Neural progenitor cell (in vitro differentiated cells): ENCODE measurements at regions not wholly inside any gene's neighbourhood (a gene's known extent, or its start where the extent isn't known, plus 50 kb on each side); places are given as distances from the start of the nearest gene placed in this dataset.
"Not testable (repeated sequence)": the region's sequence is repeated elsewhere in the genome, so short reads cannot be mapped to it uniquely, and the experiment has no call there.

Experiments
- DNase-seq: peaks from one replicate; pipeline ENCODE4 v3.0.0-alpha.2; 2016; ENCODE audit warnings: low spot score
- H2AFZ ChIP-seq: fragments of 200-600 bp; sonication (generic); replicated peaks from 2 replicates; pipeline ENCODE4 v1.6.1; 2016; ENCODE audit warnings: antibody characterized with exemption
- H3F3A ChIP-seq: fragments of 200-600 bp; sonication (generic); 2 replicates; pipeline ENCODE4 v1.6.1; 2016; ENCODE audit warnings: antibody characterized with exemption, low read depth
- H3K27ac ChIP-seq: fragments of 200-600 bp; sonication (generic); 2 replicates; pipeline ENCODE4 v1.5.1; 2016; ENCODE audit warnings: mild to moderate bottlenecking
- H3K27me3 ChIP-seq: fragments of 200-600 bp; sonication (generic); 2 replicates; pipeline ENCODE4 v1.6.1; 2016; ENCODE audit warnings: mild to moderate bottlenecking, moderate library complexity
- H3K36me3 ChIP-seq: fragments of 200-600 bp; sonication (generic); 2 replicates; pipeline ENCODE4 v1.5.1; 2016
- H3K4me1 ChIP-seq: fragments of 200-600 bp; sonication (generic); 2 replicates; pipeline ENCODE4 v1.6.1; 2016; ENCODE audit warnings: mixed run types
- H3K4me2 ChIP-seq: fragments of 200-600 bp; sonication (generic); 2 replicates; pipeline ENCODE4 v1.6.1; 2016
- H3K4me3 ChIP-seq: fragments of 200-600 bp; sonication (generic); 2 replicates; pipeline ENCODE4 v1.5.1; 2016
- H3K79me2 ChIP-seq: fragments of 200-600 bp; sonication (generic); 2 replicates; pipeline ENCODE4 v1.6.1; 2016; ENCODE audit warnings: low read depth
- H3K9ac ChIP-seq: fragments of 200-600 bp; sonication (generic); 2 replicates; pipeline ENCODE4 v1.6.1; 2016
- H3K9me3 ChIP-seq: fragments of 200-600 bp; sonication (generic); 2 replicates; pipeline ENCODE4 v1.5.1; 2016; ENCODE audit warnings: low read depth
- H4K20me1 ChIP-seq: fragments of 200-600 bp; sonication (generic); 2 replicates; pipeline ENCODE4 v1.6.1; 2016; ENCODE audit warnings: low read depth
- H3K27ac Mint-ChIP-seq: 3 replicates; pipeline ENCODE4 v1.8.0; 2021; ENCODE audit warnings: mixed read lengths
- H3K27me3 Mint-ChIP-seq: 2 replicates; pipeline ENCODE4 v1.8.0; 2022; ENCODE audit warnings: low read depth, mild to moderate bottlenecking, inconsistent platforms, moderate library complexity, mixed read lengths; ENCODE audit not compliant: insufficient read depth
- H3K36me3 Mint-ChIP-seq: 3 replicates; pipeline ENCODE4 v1.8.0; 2021; ENCODE audit warnings: mixed read lengths
- H3K4me1 Mint-ChIP-seq: 3 replicates; pipeline ENCODE4 v1.8.0; 2021; ENCODE audit warnings: mixed read lengths
- H3K4me3 Mint-ChIP-seq: 3 replicates; pipeline ENCODE4 v1.8.0; 2021; ENCODE audit warnings: mild to moderate bottlenecking, moderate library complexity, mixed read lengths
- H3K9me3 Mint-ChIP-seq: 3 replicates; pipeline ENCODE4 v1.8.0; 2020; ENCODE audit warnings: mixed read lengths
- EZH2 ChIP-seq: fragments of 200-600 bp; sonication (generic); IDR thresholded peaks from 2 replicates; pipeline ENCODE4 v1.6.1; 2017; ENCODE audit warnings: antibody characterized with exemption, mild to moderate bottlenecking, moderate library complexity
- EZH2phosphoT487 ChIP-seq: fragments of 200-600 bp; sonication (generic); IDR thresholded peaks from 2 replicates; pipeline ENCODE4 v1.6.1; 2017; ENCODE audit warnings: antibody characterized with exemption
- TF ChIP-seq, protein P1 (sequence below): fragments of 200-600 bp; sonication (generic); IDR thresholded peaks from 2 replicates; pipeline ENCODE4 v1.5.1; 2017; ENCODE audit warnings: antibody characterized with exemption, mild to moderate bottlenecking

DNA sequence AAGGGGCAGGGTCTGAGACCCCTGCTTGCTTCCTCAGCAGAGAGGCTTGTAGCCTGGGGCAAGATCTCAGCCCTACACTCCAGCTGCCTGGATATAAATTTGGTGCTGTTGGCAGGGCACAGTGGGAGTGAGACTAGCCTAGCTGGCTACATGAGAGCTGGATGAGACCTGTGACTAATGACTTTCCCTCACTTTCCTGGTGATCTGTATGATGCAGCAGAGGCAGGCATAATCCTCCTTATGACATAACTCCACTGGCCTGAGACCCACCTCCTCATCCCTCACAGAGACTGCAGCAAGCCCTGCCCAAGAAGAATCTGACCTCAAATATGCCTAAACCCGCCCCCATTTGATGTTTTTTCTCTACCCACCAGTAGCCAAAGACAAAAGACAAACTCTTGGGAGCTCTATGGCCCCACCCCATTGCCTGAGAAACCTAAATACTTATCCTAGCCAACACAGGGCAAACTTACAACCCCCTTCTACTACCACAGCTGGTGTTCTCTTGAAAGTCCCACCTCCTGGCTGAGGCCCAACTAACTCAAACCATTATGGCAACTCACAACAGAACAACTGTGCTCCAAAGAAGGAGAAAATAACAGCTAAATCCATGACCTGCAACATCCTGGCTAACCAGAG lies 102.7 kb downstream of the NR4A2 start:
- no peaks in the 10 kb centered on the region for H3F3A ChIP-seq
- H3K4me1 ChIP-seq = peaks cover 5% of the 10 kb centered on the region
- Mint-ChIP-seq H3K27me3 (no peaks in the 10 kb centered on the region), H3K27ac (no peak overlapping the region), H3K4me1 (peaks cover 4% of the 10 kb centered on the region), H3K9me3 (peaks cover 28% of the 10 kb centered on the region), H3K4me3 (no peak overlapping the region), H3K36me3 (peaks cover 2% of the 10 kb centered on the region)
- H3K79me2 ChIP-seq = peaks cover 71% of the 10 kb centered on the region
- no peak overlapping the region for H3K4me2 ChIP-seq
- H3K9ac ChIP-seq = no peak overlapping the region
- DNase-seq = no peak
- no peaks in the 10 kb centered on the region for H3K27me3 ChIP-seq
- H3K27ac ChIP-seq = peak overlapping the region; percentile 30
- no peaks in the 10 kb centered on the region for H3K36me3 ChIP-seq
- no peak overlapping the region for H2AFZ ChIP-seq
- H3K4me3 ChIP-seq = no peak overlapping the region
- peaks cover 10% of the 10 kb centered on the region for H3K9me3 ChIP-seq
- no peak for TF ChIP-seq EZH2phosphoT487
- no peak for TF ChIP-seq EZH2
- TF ChIP-seq, protein P1, sequence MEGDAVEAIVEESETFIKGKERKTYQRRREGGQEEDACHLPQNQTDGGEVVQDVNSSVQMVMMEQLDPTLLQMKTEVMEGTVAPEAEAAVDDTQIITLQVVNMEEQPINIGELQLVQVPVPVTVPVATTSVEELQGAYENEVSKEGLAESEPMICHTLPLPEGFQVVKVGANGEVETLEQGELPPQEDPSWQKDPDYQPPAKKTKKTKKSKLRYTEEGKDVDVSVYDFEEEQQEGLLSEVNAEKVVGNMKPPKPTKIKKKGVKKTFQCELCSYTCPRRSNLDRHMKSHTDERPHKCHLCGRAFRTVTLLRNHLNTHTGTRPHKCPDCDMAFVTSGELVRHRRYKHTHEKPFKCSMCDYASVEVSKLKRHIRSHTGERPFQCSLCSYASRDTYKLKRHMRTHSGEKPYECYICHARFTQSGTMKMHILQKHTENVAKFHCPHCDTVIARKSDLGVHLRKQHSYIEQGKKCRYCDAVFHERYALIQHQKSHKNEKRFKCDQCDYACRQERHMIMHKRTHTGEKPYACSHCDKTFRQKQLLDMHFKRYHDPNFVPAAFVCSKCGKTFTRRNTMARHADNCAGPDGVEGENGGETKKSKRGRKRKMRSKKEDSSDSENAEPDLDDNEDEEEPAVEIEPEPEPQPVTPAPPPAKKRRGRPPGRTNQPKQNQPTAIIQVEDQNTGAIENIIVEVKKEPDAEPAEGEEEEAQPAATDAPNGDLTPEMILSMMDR = no peak
- H4K20me1 ChIP-seq = no peaks in the 10 kb centered on the region

DNA sequence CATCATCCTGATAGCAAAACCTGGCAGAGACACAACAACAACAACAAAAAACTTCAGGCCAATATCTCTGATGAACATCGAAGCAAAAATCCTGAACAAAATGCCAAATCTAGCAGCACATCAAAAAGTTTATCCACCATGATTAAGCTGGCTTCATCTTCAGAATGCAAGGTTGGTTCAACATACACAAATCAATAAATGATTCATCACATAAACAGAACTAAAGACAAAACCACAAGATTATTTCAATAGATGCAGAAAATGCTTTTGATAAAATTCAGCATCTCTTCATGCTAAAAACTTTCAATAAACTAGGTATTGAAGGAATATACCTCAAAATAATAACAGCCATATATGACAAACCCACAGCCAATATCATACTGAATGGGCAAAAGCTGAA lies 109.2 kb downstream of the NR4A2 start:
- H3K4me3 Mint-ChIP-seq, H2AFZ ChIP-seq, H3K36me3 Mint-ChIP-seq, H3K27ac Mint-ChIP-seq, H3F3A ChIP-seq, H3K27me3 Mint-ChIP-seq, H3K4me3 ChIP-seq, H3K4me1 Mint-ChIP-seq, H3K36me3 ChIP-seq, H3K27me3 ChIP-seq, H4K20me1 ChIP-seq, H3K4me1 ChIP-seq, H3K27ac ChIP-seq, DNase-seq, H3K9ac ChIP-seq, H3K4me2 ChIP-seq: not testable (repeated sequence)
- H3K9me3 Mint-ChIP-seq = peaks cover 41% of the 10 kb centered on the region
- peaks cover 13% of the 10 kb centered on the region for H3K9me3 ChIP-seq
- H3K79me2 ChIP-seq = peaks cover 65% of the 10 kb centered on the region

DNA sequence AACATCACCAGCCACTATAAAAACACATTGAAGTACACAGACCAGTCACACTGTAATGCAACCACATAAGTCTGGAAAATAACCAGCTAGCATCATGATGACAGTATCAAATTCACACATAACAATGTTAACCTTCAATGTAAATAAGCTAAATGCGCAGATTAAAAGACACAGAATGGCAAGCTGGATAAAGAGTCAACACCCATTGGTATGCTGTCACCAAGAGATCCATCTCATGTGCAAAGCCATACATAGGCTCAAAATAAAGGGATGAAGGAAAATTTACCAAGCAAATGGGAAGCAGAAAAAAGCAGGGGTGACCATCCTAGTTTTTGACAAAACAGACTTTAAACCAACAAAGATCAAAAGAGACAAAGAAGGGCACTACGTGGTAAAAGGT lies 110.8 kb downstream of the NR4A2 start:
- Mint-ChIP-seq H3K27ac (no peak overlapping the region), H3K4me3 (no peak overlapping the region)
- TF ChIP-seq, protein P1 = no peak
- TF ChIP-seq EZH2 (no peak), EZH2phosphoT487 (no peak)

DNA sequence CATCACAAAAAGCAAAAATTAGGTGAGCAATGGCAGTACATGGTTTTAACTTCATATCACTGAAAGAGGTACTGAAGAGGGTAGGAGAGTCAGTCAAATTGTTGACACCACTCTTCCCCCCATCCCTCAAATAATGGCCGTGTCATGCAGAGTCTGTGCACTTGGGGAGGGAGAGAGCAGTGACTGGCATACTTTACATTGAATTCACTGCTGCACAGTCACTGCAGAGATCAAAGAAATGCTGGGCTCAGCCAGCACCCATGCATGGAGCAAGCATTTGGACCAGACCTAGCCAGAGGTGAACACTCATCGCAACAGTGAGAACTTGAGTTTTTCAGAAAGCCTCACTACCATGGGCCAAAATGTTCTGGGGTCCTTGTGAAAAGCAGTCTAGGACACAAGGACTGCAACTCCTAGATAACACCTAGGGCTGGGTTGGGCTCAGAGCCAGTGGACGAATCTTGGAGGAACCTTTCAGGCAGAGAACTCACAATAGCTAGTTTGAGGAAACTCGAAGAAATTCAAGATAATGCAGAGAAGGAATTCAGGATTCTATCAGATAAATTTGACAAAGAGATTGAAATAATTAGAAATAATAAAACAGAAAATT lies 112.9 kb downstream of the NR4A2 start:
- peaks cover 2% of the 10 kb centered on the region for H3K36me3 Mint-ChIP-seq
- peaks cover 55% of the 10 kb centered on the region for H3K79me2 ChIP-seq

More for the DNA sequence above, 110.8 kb downstream of the NR4A2 start:
- Mint-ChIP-seq H3K4me1 (no peaks in the 10 kb centered on the region), H3K9me3 (peaks cover 41% of the 10 kb centered on the region), H3K36me3 (peaks cover 2% of the 10 kb centered on the region), H3K27me3 (no peaks in the 10 kb centered on the region)
- peaks cover 59% of the 10 kb centered on the region for H3K79me2 ChIP-seq
- H3K27ac ChIP-seq = no peak overlapping the region
- peaks cover 13% of the 10 kb centered on the region for H3K9me3 ChIP-seq
- no peak overlapping the region for H3K4me3 ChIP-seq
- no peaks in the 10 kb centered on the region for H3K4me1 ChIP-seq
- H3K27me3 ChIP-seq = no peaks in the 10 kb centered on the region
- H3K4me2 ChIP-seq = no peak overlapping the region
- no peaks in the 10 kb centered on the region for H4K20me1 ChIP-seq
- no peak for DNase-seq
- no peaks in the 10 kb centered on the region for H3F3A ChIP-seq
- H3K9ac ChIP-seq = no peak overlapping the region
- H2AFZ ChIP-seq = no peak overlapping the region
- H3K36me3 ChIP-seq = no peaks in the 10 kb centered on the region

More for the DNA sequence above, 112.9 kb downstream of the NR4A2 start:
- DNase-seq = no peak
- Histone ChIP-seq H3F3A (no peaks in the 10 kb centered on the region), H3K4me1 (no peaks in the 10 kb centered on the region), H3K9me3 (peaks cover 7% of the 10 kb centered on the region), H3K36me3 (no peaks in the 10 kb centered on the region), H3K4me3 (no peak overlapping the region), H3K4me2 (no peak overlapping the region), H3K27ac (no peak overlapping the region), H2AFZ (no peak overlapping the region), H4K20me1 (no peaks in the 10 kb centered on the region), H3K27me3 (no peaks in the 10 kb centered on the region), H3K9ac (no peak overlapping the region)
- Mint-ChIP-seq H3K4me3 (no peak overlapping the region), H3K9me3 (peaks cover 34% of the 10 kb centered on the region), H3K27me3 (no peaks in the 10 kb centered on the region), H3K4me1 (no peaks in the 10 kb centered on the region), H3K27ac (no peak overlapping the region)
- TF ChIP-seq EZH2phosphoT487 (no peak), EZH2 (no peak)
- TF ChIP-seq, protein P1 = no peak
